Activated naive CD4-positive, alpha-beta T cell treated with anti-CD3 and anti-CD28 coated beads, Interleukin-2, amount 50 U/mL, for 16 hours (primary cell): ENCODE measurements at regions not wholly inside any gene's neighbourhood (a gene's known extent, or its start where the extent isn't known, plus 50 kb on each side); places are given as distances from the start of the nearest gene placed in this dataset.
"Not testable (repeated sequence)": the region's sequence is repeated elsewhere in the genome, so short reads cannot be mapped to it uniquely, and the experiment has no call there.

Source experiments
- DNase-seq: peaks from one replicate; pipeline ENCODE4 v3.0.0-alpha.2; 2020

DNA sequence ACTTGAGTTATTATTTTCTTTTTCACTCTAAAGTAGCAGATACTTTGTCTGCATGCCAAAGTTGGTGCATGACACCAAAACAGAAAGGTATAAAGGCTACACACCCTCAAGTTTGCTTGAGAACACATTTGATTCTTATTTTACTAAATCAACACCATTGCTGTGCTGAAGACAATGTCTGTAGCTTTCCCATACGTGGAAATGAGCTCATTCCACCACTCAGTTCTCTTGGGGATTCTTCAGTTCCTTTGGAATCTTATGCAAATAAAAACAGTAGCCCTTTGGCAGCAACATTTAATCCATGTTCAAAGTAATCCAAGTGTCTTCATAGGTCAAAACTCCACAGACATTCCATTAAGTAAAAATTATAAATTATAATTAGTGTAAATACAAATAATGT, 264.9 kb downstream of the TLE1 start:
- DNase-seq = no peak

DNA sequence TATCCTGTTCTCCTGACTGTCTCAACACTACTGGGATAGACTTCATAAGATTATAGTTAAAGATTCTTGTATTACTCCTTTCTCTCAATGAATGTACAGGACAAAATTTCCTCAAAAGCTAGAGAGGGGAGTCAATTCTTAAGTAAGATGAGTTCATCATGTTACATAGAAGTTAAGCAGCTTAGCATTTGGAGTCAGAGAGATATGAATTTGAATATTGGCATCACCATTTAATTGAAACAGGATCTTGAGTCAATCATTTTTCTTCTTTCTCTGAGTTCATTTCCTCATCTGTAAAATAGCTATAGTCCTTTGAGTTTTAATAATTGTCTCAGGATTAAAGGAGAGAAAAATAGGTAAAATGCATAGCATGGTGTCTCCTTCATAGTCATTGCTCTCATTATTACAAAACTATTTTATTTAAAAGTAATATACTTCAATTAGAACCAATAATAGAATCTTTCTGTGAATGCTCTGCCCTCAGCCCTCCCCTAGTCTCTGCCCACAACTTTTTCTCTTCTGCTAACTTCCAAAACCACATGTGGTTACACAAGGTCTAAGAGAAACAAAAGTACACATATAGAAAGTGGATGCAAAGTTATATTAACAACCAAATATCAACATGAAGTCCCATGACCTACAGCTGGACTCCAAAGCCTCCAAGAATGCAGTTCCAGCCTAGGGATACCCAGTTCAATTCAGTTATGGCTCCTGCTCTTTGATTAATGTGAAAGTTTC, 265.6 kb downstream of the TLE1 start:
- no peak for DNase-seq

DNA sequence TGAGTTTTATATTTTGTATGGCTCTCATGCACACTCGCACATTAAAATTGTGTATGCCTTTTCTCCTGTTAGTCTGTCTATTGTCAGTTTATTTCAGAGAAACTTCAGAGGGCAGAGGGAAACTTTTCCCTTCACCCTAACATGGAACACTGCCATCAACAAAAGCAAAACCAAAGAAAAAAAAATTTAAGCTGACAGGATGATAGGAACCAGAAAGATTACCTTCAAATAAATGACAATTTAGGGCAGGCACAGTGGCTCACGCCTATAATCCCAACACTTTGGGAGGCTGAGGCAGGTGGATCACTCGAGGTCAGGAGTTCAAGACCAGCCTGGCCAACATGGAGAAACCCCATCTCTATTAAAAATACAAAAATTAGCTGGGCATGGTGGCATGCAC, 268.3 kb downstream of the TLE1 start:
- not testable (repeated sequence) for DNase-seq

DNA sequence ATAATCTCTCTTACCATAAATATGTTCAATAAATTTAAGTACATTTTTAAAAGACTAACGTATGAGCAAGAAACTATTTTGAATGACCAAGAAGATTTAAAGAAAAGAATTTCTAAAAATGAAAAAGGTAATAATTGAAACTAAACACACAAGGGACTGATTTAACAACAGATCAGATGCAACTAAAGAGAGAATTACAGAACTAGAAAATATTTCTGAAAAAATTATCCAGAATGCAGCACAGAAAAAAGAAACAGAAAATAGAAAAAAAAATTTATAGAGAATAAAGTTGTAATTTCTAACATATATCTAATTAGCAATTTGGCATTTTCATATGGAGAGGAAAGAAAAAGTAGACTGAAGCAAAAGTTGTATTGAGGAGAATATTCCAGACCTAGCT, 269.3 kb downstream of the TLE1 start:
- no peak for DNase-seq

DNA sequence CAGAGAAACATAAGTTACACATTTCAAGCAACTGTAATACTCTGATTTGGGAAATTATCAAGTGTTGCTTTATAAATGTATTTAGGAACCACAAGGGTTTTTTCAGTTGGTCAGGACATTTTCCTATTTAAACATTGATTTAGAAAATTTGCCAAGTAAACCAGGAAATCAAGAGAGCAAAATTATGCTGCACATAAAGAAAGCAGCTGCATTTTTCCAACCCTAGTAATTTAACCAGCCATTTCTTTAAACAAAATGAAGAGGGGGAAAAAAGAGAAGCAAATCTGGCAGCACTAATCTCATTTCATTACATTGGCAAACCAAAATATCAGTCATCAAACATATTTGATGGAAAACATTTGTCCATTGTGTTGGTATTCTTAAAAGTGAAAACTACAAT, 271.4 kb downstream of the TLE1 start:
- no peak for DNase-seq

DNA sequence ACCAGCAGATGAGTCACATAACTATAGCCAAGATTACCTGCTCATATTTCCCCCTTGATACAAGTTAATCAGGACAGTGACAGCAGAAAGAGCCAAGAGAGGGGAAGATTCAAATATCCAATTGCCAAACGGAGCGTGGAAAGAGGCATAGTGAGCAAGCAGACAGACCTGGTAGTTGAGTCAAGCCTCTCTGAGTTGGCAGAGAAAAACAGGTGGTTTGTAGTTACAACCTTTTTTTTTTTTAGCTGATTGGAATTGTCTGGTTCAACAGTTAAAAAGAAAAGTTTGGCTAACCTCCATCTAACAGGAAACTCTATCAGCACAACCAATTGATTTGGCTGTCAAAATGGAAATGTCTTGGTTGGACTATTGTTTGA, 272.1 kb downstream of the TLE1 start:
- no peak for DNase-seq

DNA sequence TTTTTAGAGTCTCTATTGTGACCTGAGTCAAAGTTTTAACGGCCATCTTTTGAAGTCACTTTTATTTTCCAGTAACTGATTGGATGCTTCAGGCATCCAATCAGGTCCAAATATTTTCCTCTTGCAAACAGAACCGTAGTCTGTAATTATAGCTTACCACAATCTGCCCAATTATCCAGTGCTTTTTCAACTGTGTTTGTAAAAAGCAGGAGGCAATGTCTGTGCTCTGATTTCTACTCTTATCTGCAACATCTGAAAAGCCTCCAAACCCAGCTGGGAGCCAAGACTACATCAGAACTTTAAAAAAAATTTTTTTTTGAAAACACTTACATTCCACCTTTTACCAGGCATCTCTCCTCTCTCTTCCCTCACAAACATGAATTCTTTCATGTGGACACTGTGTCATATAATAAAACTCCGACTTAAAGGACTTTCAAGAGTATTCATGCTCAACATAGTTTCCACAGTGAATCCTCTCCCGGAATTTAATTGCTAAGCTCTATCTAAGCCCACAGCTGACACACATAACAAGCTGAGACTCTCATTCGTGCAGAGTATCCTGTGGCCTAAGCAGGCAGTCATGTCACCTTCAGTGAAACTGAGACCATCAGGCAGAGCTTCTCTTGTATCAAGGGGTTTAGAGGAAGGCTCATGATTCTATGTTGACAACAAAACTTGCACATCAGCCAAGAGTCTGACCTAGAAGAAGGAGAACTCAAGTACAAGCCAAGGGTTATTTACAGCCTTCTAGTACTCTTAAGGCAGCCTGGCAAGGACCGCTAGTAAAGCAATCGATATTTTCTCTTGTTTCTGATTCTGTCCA, 272.7 kb downstream of the TLE1 start:
- DNase-seq = no peak

DNA sequence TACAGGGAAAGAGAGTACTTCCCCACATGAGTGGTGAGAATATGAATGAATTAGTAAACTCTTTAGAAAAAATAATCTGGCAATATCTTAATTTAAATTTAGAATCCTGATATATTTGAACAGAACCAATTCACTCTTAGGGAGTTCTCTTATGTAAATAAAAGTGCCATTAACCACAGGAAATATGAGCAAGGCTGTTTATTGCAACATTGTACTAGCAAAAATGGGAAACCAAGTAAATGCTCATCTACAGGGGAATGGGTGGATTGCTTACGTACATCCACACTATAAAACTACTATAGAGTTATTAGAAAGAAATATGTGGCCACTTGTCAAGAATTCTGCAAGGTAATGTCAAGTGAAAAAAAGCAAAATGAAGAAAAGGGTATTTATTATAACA, 274.5 kb downstream of the TLE1 start:
- no peak for DNase-seq

DNA sequence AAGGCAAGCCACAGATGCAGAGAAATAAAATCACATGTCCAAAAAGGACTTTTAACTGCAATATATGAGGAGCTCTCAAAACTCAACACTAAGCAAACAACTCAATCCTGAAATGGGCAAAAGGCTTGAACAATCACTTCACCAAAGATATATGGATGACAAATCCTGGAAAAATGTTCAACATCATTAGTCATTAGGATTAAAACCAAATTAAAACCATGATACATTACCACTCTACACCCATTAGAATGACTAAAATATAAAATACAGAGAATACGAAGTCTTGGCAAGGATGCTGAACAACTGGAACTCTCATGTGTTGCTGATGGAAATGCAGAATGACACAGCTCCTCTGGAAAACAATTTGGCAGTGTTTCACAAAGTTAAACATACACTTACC, 277.4 kb downstream of the TLE1 start:
- DNase-seq = no peak

DNA sequence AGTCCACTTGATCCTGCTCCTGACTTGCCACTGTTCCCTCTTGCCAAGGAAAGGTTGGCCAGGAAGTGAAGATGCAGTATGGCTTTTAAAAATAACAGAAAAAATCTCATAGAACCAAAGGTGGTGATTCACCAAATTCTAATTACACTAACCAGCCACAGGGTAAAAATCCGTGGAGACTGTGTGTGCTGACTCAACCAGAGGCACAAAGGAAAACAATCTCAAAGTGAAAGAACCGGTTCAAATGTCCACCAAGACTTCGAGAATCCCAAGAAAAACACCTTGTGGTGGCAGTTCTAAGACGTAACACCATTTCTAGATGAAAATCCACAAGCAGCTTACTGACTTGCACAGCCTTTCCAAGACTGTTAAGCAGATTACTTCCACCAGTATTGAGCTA, 279.1 kb downstream of the TLE1 start:
- DNase-seq = no peak

DNA sequence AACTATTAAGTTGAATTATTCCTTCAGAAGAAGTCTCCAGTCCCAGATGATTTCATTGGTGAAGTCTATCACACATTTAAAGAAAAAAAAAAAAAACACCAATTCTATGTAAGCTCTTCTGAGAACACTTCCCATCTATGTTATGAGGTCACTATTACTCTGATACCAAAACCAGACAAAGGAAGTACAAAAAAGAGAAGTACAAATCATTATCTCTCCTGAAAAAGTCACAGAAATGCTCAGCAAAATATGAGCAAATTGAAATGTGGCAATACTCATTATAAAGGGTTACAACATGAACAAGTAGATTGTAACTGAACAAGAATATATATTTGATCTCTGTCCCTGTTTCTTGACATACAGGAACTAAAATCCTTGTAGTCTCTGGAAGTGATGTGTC, 280.4 kb downstream of the TLE1 start:
- no peak for DNase-seq

DNA sequence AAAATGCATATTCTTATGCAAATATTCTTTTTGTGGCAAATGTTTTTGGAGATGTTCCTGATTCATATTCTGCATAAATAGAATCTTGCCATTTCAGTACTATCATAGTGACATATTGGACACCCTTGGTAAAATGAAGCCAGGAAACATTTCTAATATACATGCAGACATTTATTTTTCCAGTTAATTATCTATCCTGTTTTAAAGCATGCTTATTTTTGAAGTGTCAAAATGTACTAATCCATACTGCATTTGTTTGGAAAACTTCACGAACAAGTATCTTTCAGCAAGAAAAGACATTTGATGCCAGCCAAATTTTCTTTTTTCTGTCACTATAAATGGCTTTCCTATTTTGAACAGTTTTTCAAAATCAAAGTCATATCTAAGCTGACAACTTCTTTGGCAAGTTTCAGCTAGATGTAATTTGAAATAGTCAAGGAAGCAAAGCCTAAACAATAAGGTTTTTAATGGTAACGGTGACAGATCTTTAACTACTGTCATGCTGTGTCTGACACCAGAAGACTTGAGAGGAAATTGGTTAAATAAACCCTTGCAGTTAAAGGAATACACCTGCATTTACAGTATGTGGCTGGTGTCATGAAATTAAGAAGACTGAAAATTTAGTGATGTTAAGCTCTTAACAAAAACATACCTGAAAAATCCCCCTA, 284.3 kb downstream of the TLE1 start:
- DNase-seq = no peak

DNA sequence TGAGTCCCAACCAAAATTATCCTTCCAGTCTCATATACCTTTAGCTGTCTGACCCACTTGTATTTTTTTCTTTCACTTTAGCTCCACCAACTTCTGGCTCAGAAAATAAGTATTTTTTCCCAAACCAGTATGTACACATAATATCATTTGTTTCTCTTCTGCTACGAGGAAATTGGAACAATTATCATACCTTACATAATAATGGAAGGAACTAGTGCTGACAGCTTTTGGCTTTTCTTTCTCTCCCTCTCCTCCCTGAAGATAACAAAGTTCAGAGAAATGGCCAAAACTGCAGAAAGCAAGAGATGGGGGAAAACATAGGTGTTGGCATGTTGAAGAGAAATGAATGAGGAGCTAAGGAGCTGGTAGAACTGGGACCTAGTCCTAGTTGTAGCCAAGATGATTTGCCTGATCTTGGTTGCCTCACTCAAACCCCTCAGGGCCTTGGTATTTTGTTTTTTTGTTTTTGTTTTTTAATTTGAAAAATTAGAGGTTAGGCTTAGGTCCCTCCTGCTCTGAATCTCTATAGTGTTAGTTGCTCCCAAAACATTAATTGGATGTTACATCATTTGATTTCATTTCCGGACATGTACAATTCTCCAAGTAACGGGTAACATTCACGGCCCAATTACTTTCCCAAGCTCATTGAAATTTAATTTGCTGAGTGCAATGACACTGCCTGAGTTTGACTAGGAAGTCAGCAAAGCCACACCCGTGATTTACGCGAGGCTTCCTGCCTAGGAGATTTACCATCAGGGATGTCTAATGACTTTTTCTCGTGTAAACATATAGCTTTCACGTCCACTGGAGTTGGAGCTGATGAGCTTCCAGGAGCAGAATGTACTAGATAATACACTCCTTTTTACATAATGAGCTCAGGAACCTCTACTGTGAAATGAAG, 291.6 kb downstream of the TLE1 start:
- DNase-seq = no peak

DNA sequence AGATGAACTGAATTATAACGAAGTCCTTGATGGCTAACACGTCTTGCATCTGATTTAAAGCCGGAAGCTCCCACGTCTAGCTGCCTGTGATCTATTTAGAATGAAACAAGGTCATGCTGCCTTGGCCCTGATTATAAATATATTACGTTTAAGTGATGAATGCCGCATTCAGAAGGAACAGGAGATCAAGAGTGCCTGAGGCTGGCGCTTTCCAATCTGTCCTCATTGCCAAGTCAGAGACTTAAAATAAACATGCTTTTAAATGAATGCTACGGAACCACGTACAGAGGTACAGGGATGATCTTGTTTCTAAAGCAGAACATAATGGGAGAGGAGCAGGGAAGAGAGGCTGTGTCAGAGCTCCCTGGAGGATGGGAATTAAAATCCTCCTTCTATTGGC, 292.8 kb downstream of the TLE1 start:
- no peak for DNase-seq

DNA sequence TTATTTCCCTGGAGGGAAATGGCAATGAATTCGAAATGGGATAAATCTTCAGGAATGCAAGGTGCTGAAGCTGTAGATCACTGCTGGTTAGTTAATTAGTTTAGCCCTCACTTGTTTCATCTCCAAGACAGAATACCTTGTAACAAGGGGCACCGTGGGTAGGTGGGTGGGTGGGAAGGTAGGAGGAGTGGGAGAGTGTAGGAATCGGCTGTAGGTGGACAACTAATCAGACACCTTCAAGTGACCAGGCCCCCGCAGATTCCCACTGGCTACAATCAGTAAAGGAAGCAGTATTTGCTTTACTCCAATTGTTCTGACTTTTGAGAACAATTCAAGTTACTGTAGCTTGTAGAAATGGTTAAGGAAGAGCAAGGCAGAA, 293.7 kb downstream of the TLE1 start:
- no peak for DNase-seq

DNA sequence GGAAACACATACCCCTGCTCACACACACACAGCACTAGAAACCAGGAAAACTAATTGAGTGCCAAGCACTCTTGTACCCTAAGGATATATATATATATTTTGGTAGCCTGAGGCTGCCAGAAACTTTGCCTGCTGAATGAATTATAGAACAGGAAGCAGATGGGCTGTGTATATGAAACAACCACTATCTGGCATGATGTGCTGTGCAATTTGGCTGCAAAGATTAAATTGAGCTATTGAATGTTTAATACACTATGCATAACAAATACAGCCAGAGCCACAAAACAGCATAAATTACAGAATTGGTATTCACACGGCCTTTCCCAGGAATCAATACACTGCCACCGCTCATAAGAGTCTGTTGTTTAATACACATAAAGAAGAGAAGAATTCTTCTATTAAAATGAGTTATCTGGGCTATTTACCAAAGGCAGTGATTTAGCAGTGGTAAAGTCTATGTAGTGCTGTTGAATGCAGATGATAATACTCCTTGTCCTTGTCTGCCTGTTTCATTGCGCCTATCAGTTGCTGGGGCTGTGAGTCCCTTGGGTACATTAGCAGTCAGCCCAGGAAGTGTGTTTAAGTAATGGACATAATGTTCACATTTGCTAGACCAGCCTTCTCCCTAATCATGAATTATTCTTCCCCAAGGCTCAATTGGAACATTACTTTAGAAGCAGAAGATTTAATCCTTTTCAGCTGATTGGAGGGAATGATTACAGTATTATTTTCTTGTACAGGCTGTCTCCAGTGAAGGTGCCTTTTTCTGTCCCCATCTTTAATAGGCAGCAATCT, 294.3 kb downstream of the TLE1 start:
- DNase-seq = no peak

DNA sequence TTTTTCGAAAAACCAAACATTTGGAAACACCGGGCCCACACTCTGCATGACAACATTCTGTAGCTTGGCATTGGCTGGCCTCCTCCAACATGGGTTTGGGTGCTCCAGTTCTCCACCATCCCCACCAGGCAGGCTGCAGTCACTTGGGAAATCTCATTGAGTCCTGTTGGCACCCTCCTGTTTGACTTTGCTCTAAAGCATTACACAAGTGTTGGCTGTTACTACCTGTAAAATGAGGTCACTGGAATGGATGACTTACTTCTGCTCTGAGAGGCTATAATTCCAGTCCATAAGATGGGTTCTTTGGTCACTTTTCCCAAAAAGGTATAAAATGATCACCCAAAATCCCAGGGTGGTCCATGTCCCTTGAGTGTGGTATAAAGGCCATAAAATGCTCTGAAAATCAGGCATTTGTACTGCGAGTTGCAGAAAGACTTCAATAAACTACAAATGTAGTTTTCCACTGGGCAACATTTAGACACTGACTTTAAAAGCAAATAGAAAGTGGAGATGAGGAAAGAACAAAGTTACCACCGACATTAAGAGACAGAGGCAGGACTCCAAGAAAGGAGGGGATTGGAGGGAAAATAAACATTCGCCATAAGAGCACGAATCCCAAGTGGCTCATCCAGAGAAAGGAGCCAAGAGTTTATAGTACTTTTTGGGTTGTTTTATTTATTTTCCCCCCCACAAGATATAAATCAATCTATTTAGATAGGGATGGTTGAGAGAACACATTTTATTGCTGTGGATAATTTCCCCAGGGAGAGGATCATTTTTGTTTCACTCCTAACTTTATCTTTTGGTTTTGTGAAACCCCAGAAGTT, 295.1 kb downstream of the TLE1 start:
- no peak for DNase-seq

DNA sequence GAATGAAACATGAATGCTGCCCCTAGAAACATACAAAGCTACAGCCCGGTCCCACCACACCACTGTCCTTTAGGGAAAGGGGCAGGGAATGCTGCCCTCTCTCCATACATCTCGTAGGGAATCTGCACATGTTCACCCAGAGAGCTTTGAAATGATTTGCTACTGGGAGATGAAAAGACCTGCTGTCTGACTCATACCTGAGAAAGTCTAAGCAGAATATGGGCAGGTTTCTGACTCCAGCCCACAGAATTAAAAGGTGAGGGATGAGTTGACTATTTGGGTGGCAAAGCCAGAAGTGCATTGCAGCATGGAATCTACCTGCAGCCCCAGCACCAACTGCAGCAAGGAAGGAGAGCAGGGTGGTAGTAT, 297.9 kb downstream of the TLE1 start:
- DNase-seq = no peak

DNA sequence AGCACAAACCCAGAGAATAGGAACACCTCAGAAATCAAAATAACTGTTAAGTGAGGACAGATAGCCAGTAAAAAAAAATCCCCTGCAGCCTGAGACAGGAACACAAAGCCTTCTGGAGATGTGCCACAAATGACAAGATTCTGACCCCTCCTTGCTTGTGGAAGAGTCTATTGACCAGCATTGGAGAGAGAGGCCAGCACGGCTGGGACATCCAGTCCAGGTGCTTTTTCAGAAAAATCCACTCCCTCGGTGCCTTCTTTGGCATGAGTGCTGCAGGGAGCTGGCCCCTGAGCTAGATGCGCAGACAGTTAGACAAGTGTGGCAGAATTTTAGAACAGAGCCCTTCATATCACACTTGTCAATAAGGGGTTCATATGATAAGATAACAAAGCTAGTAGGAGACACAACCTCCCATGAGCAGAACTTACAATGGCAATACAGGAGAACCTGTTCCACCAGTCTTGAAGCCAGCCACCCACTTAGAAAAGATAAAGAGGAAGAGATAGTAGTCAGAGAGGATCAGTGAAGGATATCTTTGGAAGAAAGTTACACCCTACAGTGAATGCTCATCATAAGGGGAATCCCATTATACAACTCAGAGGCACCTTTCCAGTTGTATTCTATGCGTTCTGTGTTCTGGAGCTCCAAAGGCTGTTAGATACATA, 298.4 kb downstream of the TLE1 start:
- DNase-seq = no peak

DNA sequence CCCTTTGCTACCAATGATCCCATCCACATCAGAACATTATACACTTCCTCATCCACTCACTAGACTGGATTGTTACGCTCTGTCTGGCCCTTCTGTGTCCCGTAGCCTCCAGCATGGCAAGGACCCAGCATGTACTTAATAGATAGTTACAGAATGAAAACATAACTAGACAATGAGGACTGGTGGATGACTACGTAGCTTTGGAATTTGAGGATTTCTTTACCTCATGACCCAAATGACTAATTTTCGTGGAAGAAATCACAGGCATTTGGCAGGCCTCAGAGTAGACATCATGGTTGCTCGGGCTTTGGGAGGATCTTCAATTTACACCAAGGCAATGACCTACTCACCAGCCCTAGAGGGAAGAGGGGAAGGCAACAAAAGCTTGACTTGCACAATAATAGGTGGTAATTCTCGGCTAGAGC, 299.8 kb downstream of the TLE1 start:
- no peak for DNase-seq

DNA sequence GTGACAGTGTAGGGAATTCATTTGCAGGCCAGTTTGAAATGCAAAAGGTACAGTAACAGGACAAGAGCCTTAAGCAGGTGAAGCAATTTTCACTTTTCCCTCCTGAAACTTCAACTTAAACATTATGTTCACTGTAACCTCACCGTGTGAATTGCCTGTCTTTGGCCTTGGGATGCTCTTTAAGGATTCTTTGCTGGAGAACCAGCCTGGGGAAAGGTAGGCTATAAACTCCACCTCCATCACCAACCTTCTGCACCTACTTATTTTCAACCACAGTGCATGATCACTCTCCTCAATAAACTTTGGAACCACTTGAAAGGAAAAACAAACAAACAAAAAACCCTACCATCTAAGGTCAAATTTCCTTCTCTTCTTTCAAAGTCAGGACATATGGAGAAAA, 300.5 kb downstream of the TLE1 start:
- DNase-seq = no peak
